ENCODE measurements at regions not wholly inside any gene's neighbourhood (a gene's known extent, or its start where the extent isn't known, plus 50 kb on each side); places are given as distances from the start of the nearest gene placed in this dataset.

DNA sequence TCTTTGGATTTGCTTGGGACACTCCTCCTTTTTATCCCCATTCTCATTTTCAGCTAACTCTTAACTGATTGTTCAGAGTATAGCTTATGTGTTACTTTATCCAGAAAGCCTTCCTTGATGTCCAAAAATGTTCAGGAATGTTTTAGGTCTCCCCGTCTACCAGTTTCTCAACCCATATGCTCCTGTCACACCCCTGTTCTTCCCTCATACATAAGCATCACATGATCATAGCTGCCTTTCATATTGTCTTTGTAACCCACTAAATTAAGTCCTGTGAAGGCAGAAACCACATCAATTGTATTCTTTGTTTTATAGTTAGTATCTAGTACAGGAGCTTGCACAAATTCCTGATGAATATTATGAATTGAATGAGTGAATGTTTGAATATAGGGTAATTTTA, 321.9 kb upstream of the ACTBL2 start:
- DNase-seq (ENCODE audit: low read depth in 2 of 2): no peak

DNA sequence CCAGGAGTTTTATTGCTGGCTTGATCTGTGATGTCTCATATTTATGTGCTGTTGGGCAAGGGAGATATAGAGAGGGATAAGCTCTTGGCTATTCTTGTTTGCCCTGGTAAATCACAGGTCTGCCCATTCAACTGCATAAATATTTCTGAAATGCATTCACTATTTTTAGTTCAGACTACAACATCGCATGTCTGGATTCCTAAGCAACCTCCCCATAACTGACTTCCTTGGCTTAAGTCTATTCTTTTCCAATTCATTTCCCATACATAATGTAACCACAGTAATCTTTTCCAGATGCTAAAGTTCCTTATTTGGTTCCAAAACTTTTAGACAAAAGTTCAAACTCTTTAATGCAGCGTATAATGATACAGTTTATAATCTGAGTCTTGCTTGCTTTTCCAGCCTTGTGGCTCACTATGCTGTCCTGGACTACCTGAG, 321.4 kb upstream of the ACTBL2 start:
- DNase-seq (ENCODE audit: low read depth in 2 of 2): no peak

DNA sequence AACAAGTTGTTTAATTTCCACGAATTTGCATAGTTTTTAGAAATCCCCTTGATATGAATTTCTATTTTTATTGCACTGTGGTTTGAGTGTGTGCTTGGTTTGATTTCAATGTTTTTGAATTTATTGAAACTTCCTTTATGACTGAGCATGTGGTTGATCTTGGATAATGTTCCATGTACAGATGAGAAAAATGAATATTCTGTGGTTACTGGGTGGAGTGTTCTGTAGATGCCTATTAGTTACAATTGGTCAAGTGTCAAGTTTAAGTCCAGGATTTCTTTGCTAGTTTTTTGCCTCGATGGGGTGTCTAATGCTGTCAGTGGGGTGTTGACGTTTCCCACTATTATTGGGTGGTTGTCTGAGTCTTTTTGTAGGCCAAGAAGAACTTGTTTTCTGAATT, 319.5 kb upstream of the ACTBL2 start:
- DNase-seq (ENCODE audit: low read depth in 2 of 2): no peak

DNA sequence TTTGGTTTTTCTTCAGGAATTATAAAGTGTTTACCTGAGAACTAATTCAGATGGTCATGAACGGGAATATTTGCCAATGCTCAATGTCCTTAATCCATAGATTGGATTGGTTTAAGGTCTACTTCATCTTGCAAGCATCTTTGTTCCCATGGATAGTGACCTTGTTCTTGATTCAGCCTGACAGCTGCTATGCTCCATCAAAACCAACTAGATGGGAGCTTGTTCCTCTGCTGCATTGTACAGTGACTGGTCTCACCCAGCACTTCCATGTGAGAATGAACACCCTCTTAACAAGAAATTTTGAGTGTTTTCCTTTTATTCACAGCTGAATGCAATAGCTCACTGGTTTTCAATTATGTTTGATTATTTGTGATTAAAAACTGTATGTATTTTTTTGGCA, 312.6 kb upstream of the ACTBL2 start:
- DNase-seq (ENCODE audit: low read depth in 2 of 2): no peak

DNA sequence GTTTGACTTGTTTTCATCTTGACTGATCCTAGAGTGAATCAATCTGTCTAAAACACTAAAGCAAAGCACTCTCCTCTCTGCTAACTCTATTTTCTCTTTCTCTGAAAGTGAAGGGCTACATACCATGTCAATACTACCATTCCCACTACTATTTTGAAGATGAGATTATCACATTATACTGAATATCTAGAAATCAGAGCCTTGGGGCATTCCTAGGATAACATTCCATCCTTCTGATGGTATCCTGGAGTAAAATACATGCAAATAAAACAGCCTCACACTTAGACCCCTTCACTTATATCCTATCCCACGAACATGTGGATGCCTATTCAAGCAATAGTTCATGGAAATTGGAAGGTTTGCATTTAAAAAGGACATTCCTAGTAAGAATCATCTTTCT, 309.3 kb upstream of the ACTBL2 start:
- no peak for DNase-seq (ENCODE audit: low read depth in 2 of 2)

- DNase-seq (ENCODE audit: low read depth in 2 of 2): no peak
Measured at GRCh38 chr5:57785946-57786345, 303.3 kb upstream of the ACTBL2 start.

- no peak for DNase-seq (ENCODE audit: low read depth in 2 of 2)
Measured at GRCh38 chr5:57784121-57784520, 301.5 kb upstream of the ACTBL2 start.

DNA sequence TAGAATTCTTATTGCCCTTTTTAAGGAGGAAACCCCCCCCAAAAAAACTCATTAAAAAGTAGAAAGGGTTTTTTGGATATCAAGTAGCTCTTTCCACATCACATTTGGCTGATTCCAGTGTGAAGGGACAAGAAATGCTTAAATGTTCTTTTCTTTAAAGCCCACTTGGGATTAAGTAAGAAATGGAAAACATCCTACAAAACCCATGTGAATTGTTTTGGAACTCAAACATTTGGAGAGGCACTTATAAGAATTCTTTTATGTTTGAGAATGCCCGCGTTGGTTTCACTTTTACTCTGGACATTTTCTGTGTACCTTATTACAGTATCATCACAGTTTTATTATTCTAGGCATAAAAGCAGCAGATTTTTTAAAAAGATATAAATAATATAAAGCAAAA, 301.1 kb upstream of the ACTBL2 start:
- DNase-seq (ENCODE audit: low read depth in 2 of 2): no peak

DNA sequence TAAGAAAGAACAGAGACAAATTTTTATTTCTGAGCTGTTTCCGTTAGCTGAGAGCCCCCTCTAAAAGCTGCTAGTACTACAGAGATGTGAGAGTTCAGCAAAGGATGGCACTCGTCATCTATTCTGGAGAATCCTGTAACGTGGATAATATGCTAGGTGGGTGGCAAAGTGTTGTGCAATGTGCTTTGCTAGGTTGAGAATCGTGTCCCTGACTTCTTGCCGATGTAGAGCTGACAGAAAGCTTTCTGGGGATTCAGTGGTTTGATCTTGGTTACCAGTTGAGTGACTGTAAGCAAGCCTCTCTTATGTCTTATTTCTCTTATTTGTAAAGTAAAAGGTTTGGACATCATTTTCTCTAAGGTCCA, 298.3 kb upstream of the ACTBL2 start:
- DNase-seq (ENCODE audit: low read depth in 2 of 2): no peak

- no peak for DNase-seq (ENCODE audit: low read depth in 2 of 2)
Measured at GRCh38 chr5:57780306-57780960, 297.8 kb upstream of the ACTBL2 start.

GRCh38 chr5:57779383-57780223, 297.0 kb upstream of the ACTBL2 start:
- DNase-seq (ENCODE audit: low read depth in 2 of 2): no peak

GRCh38 chr5:57778501-57779091, 296.0 kb upstream of the ACTBL2 start:
- no peak for DNase-seq (ENCODE audit: low read depth in 2 of 2)

DNA sequence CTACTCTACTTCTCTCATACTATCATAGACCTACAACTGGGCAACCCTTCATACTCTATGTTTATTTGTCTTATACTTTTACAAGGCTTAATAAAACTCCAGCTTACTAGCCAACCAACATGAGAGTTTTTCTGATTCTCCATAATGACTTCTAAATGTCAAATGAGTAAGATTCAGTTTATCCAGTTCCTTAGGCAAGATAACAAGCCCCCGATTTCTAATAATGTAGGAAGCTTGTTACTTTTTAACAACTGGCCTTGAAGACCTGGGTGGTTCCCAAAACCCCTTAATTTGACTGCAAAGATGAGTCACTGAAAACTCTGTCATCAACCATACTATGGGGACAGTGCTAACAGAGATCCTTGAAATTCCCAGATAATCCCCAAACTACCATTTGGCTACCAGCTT, 294.6 kb upstream of the ACTBL2 start:
- no peak for DNase-seq (ENCODE audit: low read depth in 2 of 2)

GRCh38 chr5:57776035-57776434, 293.4 kb upstream of the ACTBL2 start:
- DNase-seq (ENCODE audit: low read depth in 2 of 2): no peak

- no peak for DNase-seq (ENCODE audit: low read depth in 2 of 2)
Measured at GRCh38 chr5:57774439-57774838, 291.8 kb upstream of the ACTBL2 start.

DNA sequence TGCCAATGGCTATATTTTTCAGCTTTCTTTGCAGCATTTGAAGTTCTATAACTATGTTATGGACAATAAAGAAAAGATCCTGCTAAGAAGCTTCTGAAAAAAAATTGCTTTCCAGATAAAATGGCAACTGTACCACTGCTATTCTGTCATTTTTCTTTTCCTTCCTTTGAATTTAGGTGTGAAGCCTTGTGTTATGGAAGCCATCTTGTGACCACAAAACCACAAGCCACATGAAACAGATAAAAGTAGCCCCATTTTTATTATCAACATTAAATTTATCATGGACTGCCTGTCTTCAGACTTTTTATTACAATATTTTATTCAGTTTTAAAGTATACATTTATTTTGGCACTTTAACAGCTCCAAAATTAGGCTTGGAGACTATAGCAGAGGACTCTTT, 289.9 kb upstream of the ACTBL2 start:
- DNase-seq (ENCODE audit: low read depth in 2 of 2): no peak

- no peak for DNase-seq (ENCODE audit: low read depth in 2 of 2)
Measured at GRCh38 chr5:57770039-57770438, 287.4 kb upstream of the ACTBL2 start.

DNA sequence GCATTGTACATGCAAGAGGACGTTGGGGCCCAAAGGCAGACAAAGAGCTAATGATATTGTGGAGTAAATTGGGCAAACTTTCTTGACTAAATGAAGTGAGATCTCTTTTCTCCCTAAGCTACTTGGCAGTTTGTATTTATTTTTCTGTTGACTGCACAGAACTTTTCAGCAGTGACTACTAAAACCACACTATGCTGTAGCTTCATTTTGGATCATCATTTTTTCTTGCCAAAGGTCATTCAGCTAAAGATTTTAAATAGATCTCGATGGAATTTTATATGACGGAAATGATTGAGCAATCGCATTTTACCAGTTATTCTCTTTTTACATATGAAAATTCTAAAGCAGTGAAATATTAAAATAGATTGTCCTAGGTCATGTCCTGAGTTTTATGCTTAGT, 286.1 kb upstream of the ACTBL2 start:
- DNase-seq (ENCODE audit: low read depth in 2 of 2): no peak

DNA sequence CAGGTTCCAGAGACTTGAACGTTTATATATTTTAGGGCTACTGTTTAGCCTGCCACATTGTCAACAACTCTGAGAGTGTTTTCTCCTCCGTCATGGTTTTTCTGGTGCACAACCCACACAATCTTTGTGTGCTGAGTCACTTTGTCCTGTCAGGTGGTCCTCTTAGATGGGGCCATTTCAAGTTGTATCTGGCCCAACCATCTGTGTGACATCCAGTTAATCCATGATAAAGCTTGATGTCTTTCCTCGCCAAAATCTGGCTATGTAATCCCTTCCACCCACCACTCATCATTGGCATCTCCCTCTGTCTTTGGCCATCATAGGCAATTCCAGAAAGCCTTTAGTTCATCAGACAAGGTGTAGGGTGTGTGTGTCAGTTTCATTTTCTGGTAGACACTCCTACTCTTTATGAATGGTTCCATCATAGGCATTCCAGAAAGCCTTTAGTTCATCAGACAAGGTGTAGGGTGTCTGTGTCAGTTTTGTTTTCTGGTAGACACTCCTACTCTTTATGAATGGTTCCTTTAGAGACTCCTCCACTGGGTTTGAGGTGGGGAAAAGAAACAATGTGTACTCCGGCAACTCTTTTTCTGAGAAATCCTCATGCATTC, 282.0 kb upstream of the ACTBL2 start:
- DNase-seq (ENCODE audit: low read depth in 2 of 2): no peak

- DNase-seq (ENCODE audit: low read depth in 2 of 2): no peak
Measured at GRCh38 chr5:57761513-57761912, 278.9 kb upstream of the ACTBL2 start.

DNA sequence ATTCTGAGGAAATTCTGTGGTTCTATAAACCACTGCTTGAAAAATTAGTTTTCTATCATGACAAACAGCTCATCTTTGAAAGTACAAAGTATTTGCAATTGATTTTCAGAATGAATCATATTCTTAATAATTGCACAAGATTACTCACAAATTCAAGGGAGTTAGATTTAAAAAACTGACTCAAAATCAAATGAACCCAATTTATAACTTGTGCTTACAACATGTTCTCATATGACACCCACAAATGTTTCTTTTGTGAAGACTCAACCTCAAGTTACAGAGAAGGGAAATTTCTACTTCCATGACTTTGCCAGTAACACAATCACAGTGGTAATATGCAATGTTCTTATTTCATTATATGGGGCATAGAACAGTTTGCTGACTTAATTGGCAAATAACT, 272.0 kb upstream of the ACTBL2 start:
- no peak for DNase-seq (ENCODE audit: low read depth in 2 of 2)

DNA sequence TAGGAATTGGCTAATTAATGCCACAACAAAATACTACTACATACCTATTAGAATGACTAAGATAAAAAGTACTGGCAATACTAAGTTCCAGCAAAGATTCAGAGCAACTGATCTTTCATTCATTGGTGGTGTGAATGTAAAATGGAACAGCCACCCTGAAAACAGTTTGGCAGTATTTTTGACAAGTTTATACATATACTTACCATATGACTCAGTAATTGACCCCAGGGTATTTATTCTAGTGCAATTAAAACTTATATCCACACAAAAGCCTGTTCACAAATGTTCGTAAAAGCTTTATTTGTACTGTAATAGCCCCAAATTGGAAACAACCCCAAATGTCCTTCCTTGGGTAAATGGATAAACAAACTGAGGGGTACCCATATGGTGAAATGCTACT, 270.8 kb upstream of the ACTBL2 start:
- no peak for DNase-seq (ENCODE audit: low read depth in 2 of 2)

GRCh38 chr5:57751710-57752109, 269.1 kb upstream of the ACTBL2 start:
- DNase-seq (ENCODE audit: low read depth in 2 of 2): no peak
